Upper lobe of right lung (tissue), 1 donor: ENCODE measurements at regions not wholly inside any gene's neighbourhood (a gene's known extent, or its start where the extent isn't known, plus 50 kb on each side); places are given as distances from the start of the nearest gene placed in this dataset.

Experiments used
- ATAC-seq: fragments of 200-7000 bp; cut with Tn5 transposase; one replicate; pipeline ENCODE4 v1.9.1; 2020; ENCODE audit warnings: mild to moderate bottlenecking, moderate library complexity
- DNase-seq: peaks from one replicate; pipeline ENCODE4 v3.0.0-alpha.2; 2020
- H3K27ac ChIP-seq: fragments of 200-600 bp; one replicate; pipeline ENCODE4 v1.8.0; 2022
- H3K27me3 ChIP-seq: fragments of 200-600 bp; one replicate; pipeline ENCODE4 v1.8.0; 2022; ENCODE audit warnings: mild to moderate bottlenecking
- H3K36me3 ChIP-seq: fragments of 200-600 bp; one replicate; pipeline ENCODE4 v1.8.0; 2022
- H3K4me1 ChIP-seq: fragments of 200-600 bp; one replicate; pipeline ENCODE4 v1.8.0; 2022
- H3K4me3 ChIP-seq: fragments of 200-600 bp; one replicate; pipeline ENCODE4 v1.8.0; 2022; ENCODE audit warnings: mild to moderate bottlenecking
- H3K9me3 ChIP-seq: fragments of 200-600 bp; one replicate; pipeline ENCODE4 v1.8.0; 2022
- CTCF ChIP-seq: fragments of 200-600 bp; IDR thresholded peaks from one replicate; pipeline ENCODE4 v1.8.0; 2022; ENCODE audit warnings: antibody characterized with exemption
- intact Hi-C: fragments of 100-400 bp; cut with DNase I; formaldehyde crosslinking; loops from one replicate; pipeline ENCODE4 v1.11.0; 2022
- donor health status: DM: no; HTN: yes; CAD: no; lungs with severe emphysema.

GRCh38 chr9:8070779-8071444 is 271.3 kb upstream of the DMAC1 start:
- DNase-seq (no peak), ATAC-seq (no peak)
- Histone ChIP-seq H3K4me3 (no peak overlapping the region), H3K9me3 (no peaks in the 10 kb centered on the region), H3K4me1 (no peaks in the 10 kb centered on the region), H3K27ac (no peak overlapping the region), H3K36me3 (no peaks in the 10 kb centered on the region), H3K27me3 (peaks cover 6% of the 10 kb centered on the region)
- intact Hi-C loops = no loop called here
- TF ChIP-seq CTCF = no peak

DNA sequence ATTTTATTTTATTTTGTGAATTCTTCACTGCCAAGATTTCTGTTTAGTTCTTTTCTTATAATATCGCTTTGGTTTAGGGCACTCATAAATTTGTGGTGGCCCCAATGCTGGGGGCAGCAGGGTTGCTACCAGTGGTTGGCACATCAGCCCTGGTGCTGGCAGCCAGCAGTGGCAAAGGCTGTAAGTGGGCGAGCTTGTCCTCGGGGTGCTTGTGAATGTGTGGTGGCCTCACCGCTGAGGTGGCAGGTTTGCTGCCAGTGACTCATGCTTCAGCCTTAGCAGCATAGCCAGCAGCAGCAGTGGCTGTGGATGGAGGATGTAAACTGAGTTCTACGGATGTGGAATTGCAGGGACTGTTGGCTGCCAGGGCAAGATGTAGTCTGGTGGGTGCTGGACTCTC is 262.9 kb upstream of the DMAC1 start:
- H3K4me1 ChIP-seq = no peaks in the 10 kb centered on the region
- no peaks in the 10 kb centered on the region for H3K9me3 ChIP-seq
- intact Hi-C loops = no loop called here
- H3K36me3 ChIP-seq = no peaks in the 10 kb centered on the region
- ATAC-seq (no peak), DNase-seq (no peak)
- peaks cover 6% of the 10 kb centered on the region for H3K27me3 ChIP-seq
- H3K4me3 ChIP-seq = no peak overlapping the region
- H3K27ac ChIP-seq = no peak overlapping the region
- TF ChIP-seq CTCF = no peak

GRCh38 chr9:8053501-8053900 is 253.9 kb upstream of the DMAC1 start:
- no peak for TF ChIP-seq CTCF

GRCh38 chr9:8052991-8053390 is 253.4 kb upstream of the DMAC1 start:
- DNase-seq (no peak), ATAC-seq (no peak)
- H3K27me3 ChIP-seq = no peaks in the 10 kb centered on the region
- no peak for TF ChIP-seq CTCF
- H3K27ac ChIP-seq = no peak overlapping the region
- no peaks in the 10 kb centered on the region for H3K9me3 ChIP-seq
- H3K36me3 ChIP-seq = no peaks in the 10 kb centered on the region
- no peak overlapping the region for H3K4me3 ChIP-seq
- H3K4me1 ChIP-seq = no peaks in the 10 kb centered on the region
- intact Hi-C loops = no loop called here

More at GRCh38 chr9:8053501-8053900, 253.9 kb upstream of the DMAC1 start:
- H3K4me3 ChIP-seq = no peak overlapping the region
- no peaks in the 10 kb centered on the region for H3K36me3 ChIP-seq
- H3K27me3 ChIP-seq = no peaks in the 10 kb centered on the region
- intact Hi-C loops = no loop called here
- ATAC-seq (no peak), DNase-seq (no peak)
- H3K27ac ChIP-seq = no peak overlapping the region
- H3K4me1 ChIP-seq = no peaks in the 10 kb centered on the region
- H3K9me3 ChIP-seq = no peaks in the 10 kb centered on the region

DNA sequence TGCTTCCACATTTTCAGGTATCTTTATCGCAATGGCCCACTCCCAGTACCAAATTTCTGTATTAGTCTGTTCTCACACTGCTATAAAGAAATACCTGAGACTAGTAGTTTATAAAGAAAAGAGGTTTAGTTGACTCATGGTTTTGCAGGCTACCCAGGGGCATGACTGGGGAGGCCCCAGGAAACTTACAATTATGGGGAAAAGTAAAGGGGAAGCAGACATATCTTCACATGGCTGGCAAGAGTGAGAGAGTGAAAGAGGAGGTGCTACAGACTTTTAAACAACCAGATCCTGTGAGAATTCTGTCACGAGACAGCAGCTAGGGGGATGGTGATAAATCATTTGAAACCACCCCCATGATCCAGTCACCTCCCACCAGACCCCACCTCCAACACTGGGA is 238.2 kb upstream of the DMAC1 start:
- H3K27me3 ChIP-seq = no peaks in the 10 kb centered on the region
- no peaks in the 10 kb centered on the region for H3K9me3 ChIP-seq
- H3K4me3 ChIP-seq = no peak overlapping the region
- no peaks in the 10 kb centered on the region for H3K4me1 ChIP-seq
- no peak for DNase-seq
- ATAC-seq = no peak
- no peaks in the 10 kb centered on the region for H3K36me3 ChIP-seq
- no peak overlapping the region for H3K27ac ChIP-seq
- TF ChIP-seq CTCF = no peak
- intact Hi-C loops = no loop called here
